ENCODE measurements at regions not wholly inside any gene's neighbourhood (a gene's known extent, or its start where the extent isn't known, plus 50 kb on each side); places are given as distances from the start of the nearest gene placed in this dataset.

GRCh38 chr7:112853422-112853821, 63.2 kb upstream of the TMEM168 start:
- no peaks in the 10 kb centered on the region for H3K36me3 ChIP-seq
- H3K27ac ChIP-seq, result no peak overlapping the region
- DNase-seq (ENCODE audit: low spot score in 2 of 2), result no peak
- TF ChIP-seq CTCF (IDR thresholded peaks at IDR 0.05) (no peak), EP300 (IDR thresholded peaks at IDR 0.05) (no peak), POLR2A (IDR thresholded peaks at IDR 0.05) (no peak)
- no peaks in the 10 kb centered on the region for H3K4me1 ChIP-seq
- H3K4me3 ChIP-seq, result no peak overlapping the region
- H3K9me3 ChIP-seq, result peaks cover 0 to 11% (median 0%) of the 10 kb centered on the region in 4 donors
- H3K27me3 ChIP-seq, result no peaks in the 10 kb centered on the region

- H3K9me3 ChIP-seq, result no peaks in the 10 kb centered on the region
- 97 to 100% methylated on average over 1 of the region's 1 CpG for WGBS, 2 donors
- H3K27me3 ChIP-seq, result no peaks in the 10 kb centered on the region
- H3K4me3 ChIP-seq, result no peak overlapping the region
- no peaks in the 10 kb centered on the region for H3K36me3 ChIP-seq
- H3K27ac ChIP-seq, result no peak overlapping the region
- no peak for DNase-seq (ENCODE audit: low spot score in 2 of 2)
- H3K4me1 ChIP-seq, result no peaks in the 10 kb centered on the region
- TF ChIP-seq EP300 (IDR thresholded peaks at IDR 0.05), result no peak
- no peak for TF ChIP-seq POLR2A (IDR thresholded peaks at IDR 0.05)
- no peak for TF ChIP-seq CTCF (IDR thresholded peaks at IDR 0.05)
These were observed 53.0 kb upstream of the TMEM168 start for GRCh38 chr7:112843151-112843550.
